ENCODE measurements at regions not wholly inside any gene's neighbourhood (a gene's known extent, or its start where the extent isn't known, plus 50 kb on each side); places are given as distances from the start of the nearest gene placed in this dataset.
"Not testable (repeated sequence)": the region's sequence is repeated elsewhere in the genome, so short reads cannot be mapped to it uniquely, and the experiment has no call there.

DNA sequence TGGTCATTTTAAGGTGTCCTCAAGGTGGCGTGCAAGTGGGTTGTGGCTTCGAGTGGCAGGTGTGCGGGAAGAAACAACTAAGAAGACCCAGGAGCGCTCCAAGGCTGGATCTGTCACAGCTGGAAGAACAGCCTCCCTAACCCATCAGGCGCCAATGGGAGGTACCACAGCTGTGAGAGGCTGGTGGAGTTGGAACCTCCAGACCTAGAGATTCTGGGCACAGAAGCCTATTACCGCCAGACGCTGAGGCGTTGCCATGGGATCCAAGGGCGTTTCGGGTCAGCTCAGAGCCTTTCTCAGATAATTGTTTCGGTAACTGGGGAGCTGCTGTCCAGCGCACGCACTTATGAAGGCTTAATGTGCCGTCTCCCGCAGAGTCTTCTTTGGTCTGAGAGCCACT is 156.7 kb upstream of the ZNG1E start:
- not testable (repeated sequence) for TF ChIP-seq CTCF, POLR2A (IDR thresholded peaks at IDR 0.05)
